ENCODE measurements at regions not wholly inside any gene's neighbourhood (a gene's known extent, or its start where the extent isn't known, plus 50 kb on each side); places are given as distances from the start of the nearest gene placed in this dataset.

DNA sequence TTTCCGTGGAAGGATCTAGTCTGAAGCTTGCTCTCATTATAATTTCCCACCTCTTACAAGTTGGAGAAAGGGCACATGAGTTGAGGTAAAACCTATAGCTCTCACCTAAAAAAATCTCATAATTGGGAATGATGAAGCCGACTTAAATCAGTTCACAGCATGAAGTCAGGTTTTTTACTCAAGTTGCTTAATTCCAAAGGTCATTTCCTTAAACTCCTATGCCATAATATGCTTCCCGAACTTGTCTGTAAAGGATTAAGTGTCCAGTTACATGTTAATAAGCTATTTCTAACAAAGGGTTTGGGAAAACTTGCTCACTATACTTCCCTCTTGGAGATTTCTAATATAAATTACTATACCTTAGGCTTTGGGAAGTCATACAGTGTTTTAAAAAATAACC is 481.2 kb downstream of the NUP35 start:
- in situ Hi-C loops (cut with MboI; ENCODE audit: low pct_unique_long_range_greater_than_20kb, low sequenced_read_pairs, unreplicated experiment) = no loop called here
- DNase-seq (ENCODE audit: low spot score) = no peak
- no peak for TF ChIP-seq CTCF (IDR thresholded peaks at IDR 0.05; ENCODE audit: extremely low read depth, insufficient read depth, missing control alignments)

DNA sequence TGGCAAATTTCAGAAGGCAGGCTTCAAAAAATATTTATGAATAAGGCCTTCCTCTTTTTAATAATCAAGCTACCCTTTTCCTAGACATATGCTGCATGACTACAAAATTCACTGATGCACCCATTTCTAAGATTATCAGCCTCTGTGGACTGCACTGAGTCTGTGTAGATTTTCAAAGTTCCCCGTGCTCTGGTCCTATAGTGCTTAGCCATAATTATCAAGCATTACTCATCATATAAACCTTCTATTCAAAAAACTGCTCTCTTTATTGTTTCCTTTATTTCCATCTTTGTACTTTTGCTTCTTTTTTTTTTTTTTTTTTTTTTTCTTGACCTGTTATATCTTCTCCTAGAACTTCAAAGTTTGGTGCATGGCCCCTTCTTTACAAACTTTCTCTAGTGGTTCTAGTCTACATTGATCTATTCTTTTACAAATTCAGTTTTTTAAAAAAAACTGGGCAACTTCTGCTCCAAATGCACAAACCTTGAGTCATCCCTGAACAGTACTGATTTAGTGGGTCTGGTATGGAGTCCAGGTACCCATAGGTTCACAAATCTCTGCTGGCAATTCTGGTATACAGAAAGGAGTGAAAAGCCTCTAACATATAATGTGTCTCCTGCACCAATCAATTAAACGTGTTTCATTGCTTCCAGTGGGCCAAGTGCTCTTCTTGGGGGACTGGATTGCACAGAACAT is 481.9 kb downstream of the NUP35 start:
- in situ Hi-C loops (cut with MboI; ENCODE audit: low pct_unique_long_range_greater_than_20kb, low sequenced_read_pairs, unreplicated experiment) = no loop called here
- no peak for DNase-seq (ENCODE audit: low spot score)
- no peak for TF ChIP-seq CTCF (IDR thresholded peaks at IDR 0.05; ENCODE audit: extremely low read depth, insufficient read depth, missing control alignments)

GRCh38 chr2:183606718-183607085 is 482.5 kb downstream of the NUP35 start:
- in situ Hi-C loops (cut with MboI; ENCODE audit: low pct_unique_long_range_greater_than_20kb, low sequenced_read_pairs, unreplicated experiment) = no loop called here
- DNase-seq (ENCODE audit: low spot score) = no peak
- TF ChIP-seq CTCF (IDR thresholded peaks at IDR 0.05; ENCODE audit: extremely low read depth, insufficient read depth, missing control alignments) = no peak

GRCh38 chr2:183607995-183608394 is 483.8 kb downstream of the NUP35 start:
- in situ Hi-C loops (cut with MboI; ENCODE audit: low pct_unique_long_range_greater_than_20kb, low sequenced_read_pairs, unreplicated experiment) = no loop called here
- no peak for DNase-seq (ENCODE audit: low spot score)
- TF ChIP-seq CTCF (IDR thresholded peaks at IDR 0.05; ENCODE audit: extremely low read depth, insufficient read depth, missing control alignments) = no peak

DNA sequence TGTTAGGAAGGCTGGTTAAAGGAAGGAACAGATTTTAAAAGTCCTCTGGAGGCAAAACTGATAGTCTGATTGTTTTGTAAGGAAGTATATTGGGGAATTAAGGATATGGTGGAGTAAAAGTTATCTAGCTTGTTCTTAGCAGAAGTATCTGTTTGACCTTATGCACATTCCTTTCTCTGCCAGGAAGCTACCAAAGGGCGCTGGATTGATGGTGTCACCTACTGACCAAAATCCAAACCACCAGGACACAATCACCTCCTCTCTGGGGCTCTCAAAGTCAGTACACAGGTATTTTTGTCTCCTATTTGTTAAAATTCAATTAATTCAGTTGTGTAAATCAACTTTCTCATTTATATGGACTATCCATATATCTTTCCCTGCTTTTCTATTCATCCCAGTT is 484.5 kb downstream of the NUP35 start:
- no peak for DNase-seq (ENCODE audit: low spot score)
- no peak for TF ChIP-seq CTCF (IDR thresholded peaks at IDR 0.05; ENCODE audit: extremely low read depth, insufficient read depth, missing control alignments)
- in situ Hi-C loops (cut with MboI; ENCODE audit: low pct_unique_long_range_greater_than_20kb, low sequenced_read_pairs, unreplicated experiment) = no loop called here

- no peak for DNase-seq (ENCODE audit: low spot score)
- TF ChIP-seq CTCF (IDR thresholded peaks at IDR 0.05; ENCODE audit: extremely low read depth, insufficient read depth, missing control alignments) = no peak
- in situ Hi-C loops (cut with MboI; ENCODE audit: low pct_unique_long_range_greater_than_20kb, low sequenced_read_pairs, unreplicated experiment) = no loop called here
These were observed 486.5 kb downstream of the NUP35 start for GRCh38 chr2:183610724-183611123.
